ENCODE measurements at regions not wholly inside any gene's neighbourhood (a gene's known extent, or its start where the extent isn't known, plus 50 kb on each side); places are given as distances from the start of the nearest gene placed in this dataset.

GRCh38 chr6:105764315-105764714, 321.8 kb upstream of the PRDM1 start:
- intact Hi-C loops (cut with DNase I) = no loop called here
- WGBS, 2 donors = 92 to 95% methylated on average over 1 of the region's 1 CpG
- no peak for DNase-seq
- TF ChIP-seq, protein P1, sequence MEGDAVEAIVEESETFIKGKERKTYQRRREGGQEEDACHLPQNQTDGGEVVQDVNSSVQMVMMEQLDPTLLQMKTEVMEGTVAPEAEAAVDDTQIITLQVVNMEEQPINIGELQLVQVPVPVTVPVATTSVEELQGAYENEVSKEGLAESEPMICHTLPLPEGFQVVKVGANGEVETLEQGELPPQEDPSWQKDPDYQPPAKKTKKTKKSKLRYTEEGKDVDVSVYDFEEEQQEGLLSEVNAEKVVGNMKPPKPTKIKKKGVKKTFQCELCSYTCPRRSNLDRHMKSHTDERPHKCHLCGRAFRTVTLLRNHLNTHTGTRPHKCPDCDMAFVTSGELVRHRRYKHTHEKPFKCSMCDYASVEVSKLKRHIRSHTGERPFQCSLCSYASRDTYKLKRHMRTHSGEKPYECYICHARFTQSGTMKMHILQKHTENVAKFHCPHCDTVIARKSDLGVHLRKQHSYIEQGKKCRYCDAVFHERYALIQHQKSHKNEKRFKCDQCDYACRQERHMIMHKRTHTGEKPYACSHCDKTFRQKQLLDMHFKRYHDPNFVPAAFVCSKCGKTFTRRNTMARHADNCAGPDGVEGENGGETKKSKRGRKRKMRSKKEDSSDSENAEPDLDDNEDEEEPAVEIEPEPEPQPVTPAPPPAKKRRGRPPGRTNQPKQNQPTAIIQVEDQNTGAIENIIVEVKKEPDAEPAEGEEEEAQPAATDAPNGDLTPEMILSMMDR (IDR thresholded peaks at IDR 0.05) = no peak
- no peak for TF ChIP-seq POLR2A (IDR thresholded peaks at IDR 0.05)
- Histone ChIP-seq H3K27me3 (no peaks in the 10 kb centered on the region), H3K9me3 (no peaks in the 10 kb centered on the region), H3K36me3 (no peaks in the 10 kb centered on the region), H3K4me1 (peaks cover 6 to 11% of the 10 kb centered on the region in 2 donors), H3K4me3 (replicated peaks in 1 of 3) (no peak overlapping the region), H3K27ac (no peak overlapping the region)

GRCh38 chr6:105763866-105764265, 322.3 kb upstream of the PRDM1 start:
- intact Hi-C loops (cut with DNase I) = no loop called here
- Histone ChIP-seq H3K36me3 (no peaks in the 10 kb centered on the region), H3K27me3 (no peaks in the 10 kb centered on the region), H3K4me3 (replicated peaks in 1 of 3) (no peak overlapping the region), H3K27ac (no peak overlapping the region), H3K9me3 (no peaks in the 10 kb centered on the region), H3K4me1 (peaks cover 6 to 15% of the 10 kb centered on the region in 2 donors)
- WGBS, 2 donors = 89 to 92% methylated on average over 2 of the region's 2 CpGs
- no peak for TF ChIP-seq POLR2A (IDR thresholded peaks at IDR 0.05)
- no peak for DNase-seq

DNA sequence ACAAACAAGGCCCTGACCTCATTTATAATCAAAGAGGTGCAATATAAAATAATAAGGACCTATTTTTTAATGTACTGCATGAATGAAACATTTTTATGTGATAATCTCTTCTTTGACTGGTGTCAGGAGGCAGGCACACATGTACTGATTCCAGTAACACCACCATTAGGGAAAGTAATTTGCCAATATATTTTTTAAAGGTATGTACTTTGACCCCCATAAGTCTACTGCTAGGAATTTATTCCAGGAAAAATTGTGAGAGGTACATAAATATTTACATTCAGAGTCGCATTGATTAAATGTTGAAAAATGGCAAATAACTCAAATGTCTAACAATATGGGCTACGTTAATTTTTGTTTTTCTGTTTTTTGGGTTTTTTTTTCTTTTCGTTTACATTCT, 325.4 kb upstream of the PRDM1 start:
- no peak overlapping the region for H3K27ac ChIP-seq
- DNase-seq = no peak
- WGBS, 2 donors = 97% methylated on average over 3 of the region's 3 CpGs
- H3K4me3 ChIP-seq (replicated peaks in 1 of 3) = no peak overlapping the region
- TF ChIP-seq POLR2A (IDR thresholded peaks at IDR 0.05) = no peak
- TF ChIP-seq, protein P1 (IDR thresholded peaks at IDR 0.05) = no peak
- peaks cover 6 to 29% of the 10 kb centered on the region in 2 donors for H3K4me1 ChIP-seq
- no peaks in the 10 kb centered on the region for H3K36me3 ChIP-seq
- no peaks in the 10 kb centered on the region for H3K9me3 ChIP-seq
- no peaks in the 10 kb centered on the region for H3K27me3 ChIP-seq
- intact Hi-C loops (cut with DNase I) = no loop called here

DNA sequence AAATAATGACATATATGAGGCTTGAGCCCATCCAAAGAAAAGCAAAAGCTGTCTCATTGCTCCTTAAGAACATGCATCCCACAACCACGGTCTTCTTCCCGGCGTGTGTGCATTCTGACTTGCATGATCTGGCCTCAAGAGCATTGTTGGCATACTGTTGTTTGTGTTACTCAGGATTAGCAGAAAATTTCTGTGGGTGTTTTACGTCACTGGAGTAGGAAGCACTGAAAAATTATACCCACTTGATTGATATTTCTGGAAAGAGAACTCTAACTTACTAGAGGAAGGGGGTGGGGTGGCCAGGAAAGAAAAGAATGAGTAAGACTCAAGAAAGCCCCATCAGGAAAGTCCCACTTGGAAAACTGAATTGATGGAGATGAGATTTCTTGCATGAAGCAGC, 326.2 kb upstream of the PRDM1 start:
- 11 to 17% methylated on average over 4 of the region's 4 CpGs for WGBS, 2 donors
- Histone ChIP-seq H3K4me3 (replicated peaks in 1 of 3) (no peak overlapping the region), H3K9me3 (no peaks in the 10 kb centered on the region), H3K27me3 (no peaks in the 10 kb centered on the region), H3K27ac (no peak overlapping the region), H3K36me3 (no peaks in the 10 kb centered on the region), H3K4me1 (peaks cover 6 to 29% of the 10 kb centered on the region in 2 donors)
- no peak for DNase-seq
- intact Hi-C loops (cut with DNase I) = no loop called here
- TF ChIP-seq, protein P1 (IDR thresholded peaks at IDR 0.05) = no peak
- no peak for TF ChIP-seq POLR2A (IDR thresholded peaks at IDR 0.05)

DNA sequence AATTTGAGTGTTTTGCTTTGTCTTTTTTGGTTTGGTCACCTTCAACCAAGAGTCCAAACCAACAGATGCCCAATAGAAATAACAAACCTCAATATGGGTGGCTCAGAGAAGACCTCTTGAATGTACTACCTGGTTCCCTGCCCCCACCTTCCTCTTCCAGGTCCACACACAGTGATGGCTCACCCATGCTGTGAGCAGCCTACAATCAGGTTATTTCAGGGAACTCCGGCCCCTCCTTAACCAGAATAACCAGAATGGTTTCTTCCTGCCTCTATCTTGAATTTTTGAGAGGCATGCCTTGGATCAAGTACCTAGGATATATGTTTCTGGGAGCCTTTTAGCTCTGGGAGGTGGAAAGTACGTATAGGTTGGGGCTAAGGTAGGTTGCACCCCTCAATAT, 327.1 kb upstream of the PRDM1 start:
- no peak overlapping the region for H3K27ac ChIP-seq
- H3K4me1 ChIP-seq = peaks cover 6 to 29% of the 10 kb centered on the region in 2 donors
- DNase-seq = no peak
- no peak for TF ChIP-seq POLR2A (IDR thresholded peaks at IDR 0.05)
- intact Hi-C loops (cut with DNase I) = no loop called here
- no peaks in the 10 kb centered on the region for H3K27me3 ChIP-seq
- H3K36me3 ChIP-seq = no peaks in the 10 kb centered on the region
- 97 to 100% methylated on average over 2 of the region's 2 CpGs for WGBS, 2 donors
- no peak overlapping the region for H3K4me3 ChIP-seq (replicated peaks in 1 of 3)
- no peaks in the 10 kb centered on the region for H3K9me3 ChIP-seq

DNA sequence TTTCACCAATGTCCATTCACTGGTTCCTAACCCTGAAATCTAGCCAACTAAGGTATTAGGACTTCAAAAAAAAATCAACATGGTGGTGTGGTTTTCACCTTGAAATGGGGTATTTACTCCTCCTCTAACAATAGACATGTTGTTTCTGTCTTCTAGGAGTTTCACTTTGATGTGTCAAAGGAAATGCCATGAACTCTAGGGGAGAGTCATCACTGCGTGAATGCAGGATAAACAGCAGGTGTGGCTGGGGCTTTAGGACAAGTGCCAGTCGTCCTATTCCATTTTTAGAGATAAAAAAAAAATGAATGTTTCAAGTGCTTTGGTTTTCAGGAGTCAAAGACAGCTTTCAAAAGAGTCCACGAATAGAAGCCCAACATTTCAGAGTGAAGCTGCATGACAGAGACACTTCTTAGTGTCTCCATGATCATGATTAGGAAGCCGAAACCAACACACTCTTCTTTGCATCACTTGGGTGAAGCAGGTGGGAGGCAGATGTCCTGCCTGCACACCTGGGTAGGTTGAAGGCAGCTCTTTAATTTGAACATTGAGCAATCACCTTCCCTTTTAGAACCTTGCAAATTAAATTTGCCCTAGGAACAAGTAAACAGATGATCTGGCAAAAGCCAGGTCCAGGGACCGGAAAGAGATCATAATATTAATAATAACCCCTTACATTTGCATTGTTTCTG, 328.5 kb upstream of the PRDM1 start:
- intact Hi-C loops (cut with DNase I) = no loop called here

More for the DNA sequence above, 328.5 kb upstream of the PRDM1 start:
- H3K27me3 ChIP-seq = no peaks in the 10 kb centered on the region
- WGBS, 2 donors = 65 to 81% methylated on average over 5 of the region's 5 CpGs
- DNase-seq = no peak
- H3K36me3 ChIP-seq = no peaks in the 10 kb centered on the region
- TF ChIP-seq, protein P1 (IDR thresholded peaks at IDR 0.05) = no peak
- no peak for TF ChIP-seq POLR2A (IDR thresholded peaks at IDR 0.05)
- H3K9me3 ChIP-seq = no peaks in the 10 kb centered on the region
- H3K4me1 ChIP-seq = peaks cover 6 to 37% of the 10 kb centered on the region in 2 donors
- H3K4me3 ChIP-seq (replicated peaks in 1 of 3) = no peak overlapping the region
- no peak overlapping the region for H3K27ac ChIP-seq

Measured in thyroid gland (tissue), 4 donors.